ENCODE measurements at regions not wholly inside any gene's neighbourhood (a gene's known extent, or its start where the extent isn't known, plus 50 kb on each side); places are given as distances from the start of the nearest gene placed in this dataset.

DNA sequence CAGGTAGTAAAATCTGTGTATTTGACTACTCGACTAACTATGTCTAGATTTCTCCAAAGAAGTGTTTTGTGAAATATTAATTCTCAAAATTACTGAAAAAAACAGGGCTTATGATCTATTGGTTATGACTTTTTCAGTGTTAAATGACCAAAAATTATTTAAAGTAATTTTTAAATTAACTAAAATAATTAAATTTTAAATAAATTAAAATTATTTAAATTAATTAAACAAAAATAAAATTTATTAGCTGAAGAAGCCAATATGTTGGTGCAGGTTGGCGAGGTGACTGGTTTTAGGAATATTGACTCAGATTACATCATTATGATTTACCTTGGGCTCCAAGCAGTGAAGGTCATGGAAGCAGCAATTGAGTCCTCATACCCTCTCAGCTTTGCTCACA is 483.2 kb downstream of the PTPRC start:
- DNase-seq, result no peak

- DNase-seq, result no peak
These were observed 483.9 kb downstream of the PTPRC start for GRCh38 chr1:199122532-199123311.

GRCh38 chr1:199123615-199124014 is 484.8 kb downstream of the PTPRC start:
- no peak for DNase-seq

GRCh38 chr1:199124351-199124750 is 485.5 kb downstream of the PTPRC start:
- DNase-seq, result no peak

- no peak for DNase-seq
These were observed 490.4 kb downstream of the PTPRC start for GRCh38 chr1:199129247-199129646.

- DNase-seq, result no peak
These were observed 493.2 kb downstream of the PTPRC start for GRCh38 chr1:199132006-199132405.

DNA sequence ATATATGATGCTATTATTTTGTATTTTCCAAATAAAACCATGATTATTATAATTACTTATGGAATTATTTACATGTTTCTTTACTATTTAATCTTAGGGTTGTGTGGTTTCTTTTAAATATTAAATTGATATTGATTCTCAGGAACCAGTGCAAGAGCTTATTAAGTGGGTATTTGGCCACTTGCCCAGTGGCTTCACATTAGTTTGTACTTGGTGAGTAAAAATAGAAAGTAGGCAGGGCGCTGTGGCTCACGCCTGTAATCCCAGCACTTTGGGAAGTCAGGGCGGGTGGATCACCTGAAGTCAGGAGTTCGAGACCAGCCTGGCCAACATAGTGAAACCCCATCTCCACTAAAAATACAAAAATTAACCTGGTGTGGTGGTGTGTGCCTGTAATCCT is 497.1 kb downstream of the PTPRC start:
- DNase-seq, result no peak

GRCh38 chr1:199138061-199138460 is 499.2 kb downstream of the PTPRC start:
- DNase-seq, result no peak

DNA sequence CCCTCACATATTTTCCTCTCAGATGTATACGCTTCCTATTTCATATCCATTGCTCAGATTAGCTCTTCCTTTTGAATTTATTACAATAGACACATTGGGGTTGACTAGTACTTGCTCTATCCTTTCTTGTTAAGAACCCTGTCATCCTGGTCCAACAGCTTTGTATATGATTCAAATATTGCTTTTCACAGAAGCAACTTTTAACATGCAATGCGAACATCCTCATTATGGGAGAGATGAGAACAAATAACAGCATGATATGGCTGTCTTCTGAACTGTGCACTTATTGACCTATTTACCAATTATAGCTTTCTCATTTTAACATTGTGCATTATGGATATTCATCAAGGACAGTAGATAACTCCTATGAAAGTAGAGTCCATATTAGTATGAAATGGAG is 510.8 kb downstream of the PTPRC start:
- DNase-seq, result no peak

GRCh38 chr1:199150756-199151155 is 511.9 kb downstream of the PTPRC start:
- no peak for DNase-seq

DNA sequence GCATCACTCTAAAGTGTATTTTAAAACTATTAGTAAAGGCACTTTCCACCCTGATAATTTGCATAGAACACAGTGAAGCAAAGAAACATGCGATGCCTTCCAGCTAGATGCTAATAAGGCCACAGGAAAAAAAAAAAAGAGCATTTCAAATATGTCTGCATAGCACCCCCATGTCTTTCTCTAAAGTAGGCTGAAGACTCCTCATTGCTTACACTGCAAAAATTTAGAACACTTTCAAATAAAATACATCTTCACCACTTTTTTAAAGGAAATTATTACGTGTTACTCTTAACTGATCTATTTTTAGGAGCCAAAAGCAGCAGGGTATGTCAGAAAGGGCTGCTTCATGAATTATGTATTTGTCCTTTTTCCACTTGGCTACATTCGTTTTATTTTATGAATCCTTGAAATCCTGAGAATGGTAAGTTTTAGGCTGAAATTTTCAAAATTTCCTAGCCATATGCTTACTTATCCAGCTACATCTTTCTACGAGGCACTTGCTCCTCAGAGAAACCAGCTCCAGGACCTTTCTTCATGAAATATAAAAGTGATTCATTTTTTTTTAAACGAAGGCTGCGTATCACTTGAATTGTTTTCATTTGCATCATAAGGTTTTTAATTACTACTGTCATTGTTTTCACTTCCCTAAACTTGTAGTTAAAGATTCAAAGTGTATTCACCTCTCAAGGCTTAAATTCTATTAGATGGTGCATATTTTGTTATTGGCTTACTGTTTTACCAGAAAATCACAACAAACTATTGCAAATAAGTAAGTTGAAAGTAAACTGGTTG is 513.0 kb downstream of the PTPRC start:
- DNase-seq, result no peak

- no peak for DNase-seq
These were observed 513.8 kb downstream of the PTPRC start for GRCh38 chr1:199152676-199153075.

DNA sequence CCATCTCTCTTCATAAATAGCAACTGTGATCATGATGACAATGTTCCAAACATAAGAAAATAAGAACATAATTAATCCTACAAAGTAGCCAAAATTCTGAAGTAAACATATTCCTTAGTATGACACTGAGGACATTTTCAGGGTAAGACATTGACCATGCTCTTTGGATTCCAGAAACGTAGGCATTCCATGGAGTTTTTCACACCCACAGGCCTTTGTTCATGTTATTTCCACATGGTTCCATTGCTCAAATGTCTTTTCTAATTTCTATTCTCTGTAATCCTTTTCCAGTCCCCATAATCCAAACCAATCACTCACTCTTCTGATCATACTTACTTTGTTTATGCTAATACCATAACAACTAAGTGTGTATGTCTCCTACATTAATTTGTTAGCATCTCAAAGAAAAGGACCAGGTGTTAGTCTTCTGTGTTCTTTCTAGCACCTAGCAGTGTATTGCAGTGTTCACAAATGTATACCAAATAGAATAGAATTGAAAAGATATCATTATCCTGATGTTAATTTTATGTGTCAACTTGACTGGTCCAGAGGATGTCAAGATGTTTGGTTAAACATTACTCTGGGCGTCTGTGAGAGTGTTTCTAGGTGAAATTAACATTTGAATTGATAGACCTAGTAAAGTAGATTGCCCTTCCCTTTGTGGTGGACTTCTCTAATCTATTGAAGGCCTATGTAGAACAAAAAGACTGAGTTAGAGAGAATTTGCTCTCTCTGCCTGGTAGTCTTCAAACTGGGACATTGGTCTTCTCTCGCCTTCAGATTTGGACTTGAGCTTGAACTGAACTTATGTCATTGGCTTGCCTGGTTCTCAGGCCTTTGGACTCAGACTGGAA is 516.6 kb downstream of the PTPRC start:
- DNase-seq, result no peak

GRCh38 chr1:199157494-199157893 is 518.7 kb downstream of the PTPRC start:
- no peak for DNase-seq

DNA sequence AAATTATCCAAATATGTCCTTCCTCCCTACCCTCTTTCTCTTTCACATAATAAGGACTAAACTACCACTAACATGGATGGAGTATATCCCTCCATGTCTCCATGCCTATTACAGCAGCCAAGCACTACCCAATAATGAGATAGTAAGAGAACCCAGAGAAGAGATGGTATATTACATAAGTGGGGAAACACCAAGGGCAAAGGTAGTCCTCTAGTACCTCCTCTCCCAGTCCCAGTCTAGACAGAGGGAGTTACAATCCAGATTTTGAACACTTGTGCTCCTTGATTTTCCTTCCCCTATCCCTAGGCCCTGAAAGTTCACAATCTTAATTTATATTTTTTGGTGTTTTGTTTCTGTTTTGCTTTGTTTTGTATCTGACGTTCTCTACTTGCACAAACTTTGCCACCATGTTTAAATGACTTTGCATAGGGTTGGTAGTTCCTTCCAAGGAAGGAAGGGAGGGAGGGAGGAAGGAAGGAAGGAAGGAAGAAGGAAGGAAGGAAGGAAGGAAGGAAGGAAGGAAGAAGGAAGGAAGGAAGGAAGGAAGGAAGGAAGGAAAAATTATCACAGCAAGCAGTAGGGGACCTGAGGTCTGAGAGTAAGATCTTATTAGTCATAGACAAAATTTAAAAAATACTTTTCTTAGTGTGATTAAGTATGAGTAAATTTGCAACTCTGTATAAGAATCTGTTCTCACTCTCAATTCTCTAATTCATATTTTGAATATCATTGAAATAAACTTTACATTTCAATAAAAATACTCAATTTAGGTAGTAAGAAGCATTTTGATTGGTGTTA is 521.9 kb downstream of the PTPRC start:
- DNase-seq, result no peak

DNA sequence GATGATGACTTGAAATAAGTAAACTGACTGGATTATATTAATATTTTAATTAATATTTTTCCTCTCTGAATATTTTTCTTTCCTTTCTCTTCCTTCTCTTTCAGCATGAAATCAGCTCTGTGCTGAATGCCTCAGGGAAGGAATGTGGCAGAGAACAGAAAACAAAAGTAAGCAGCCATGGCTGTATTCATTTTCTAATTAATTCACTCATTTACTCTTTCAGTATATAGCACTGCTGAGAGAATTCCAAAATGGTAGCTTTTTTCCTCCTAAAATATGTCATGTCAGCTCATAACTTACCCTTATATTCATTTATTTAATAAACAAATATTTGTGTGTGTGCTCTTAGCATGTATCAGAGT is 522.5 kb downstream of the PTPRC start:
- DNase-seq, result no peak

DNA sequence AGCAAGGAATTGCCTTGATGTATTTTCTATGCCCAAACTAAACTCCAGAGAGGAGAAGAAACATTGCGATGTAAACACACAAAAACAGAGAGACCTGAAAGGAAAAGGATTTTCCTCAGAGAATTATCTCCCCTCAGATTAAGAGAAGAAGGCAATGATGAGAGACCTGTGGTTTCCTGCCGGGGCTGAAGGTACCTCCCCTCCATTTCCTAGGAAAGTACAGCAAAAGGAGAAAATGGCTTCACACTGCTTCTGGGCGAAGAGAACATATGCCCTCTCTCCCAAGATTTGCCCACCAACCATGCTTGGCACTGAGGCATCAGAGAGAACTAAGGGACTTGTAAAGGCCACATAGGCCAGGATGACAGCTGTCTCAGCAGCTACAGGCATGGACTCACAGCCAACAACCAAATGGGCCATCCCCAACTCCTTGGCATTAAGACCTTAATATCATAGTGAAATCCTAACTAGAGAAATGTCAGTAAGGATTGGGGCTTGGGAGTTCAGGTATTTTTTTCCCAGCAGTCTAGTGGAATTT is 523.0 kb downstream of the PTPRC start:
- DNase-seq, result no peak

- DNase-seq, result no peak
These were observed 524.4 kb downstream of the PTPRC start for GRCh38 chr1:199163267-199163666.

DNA sequence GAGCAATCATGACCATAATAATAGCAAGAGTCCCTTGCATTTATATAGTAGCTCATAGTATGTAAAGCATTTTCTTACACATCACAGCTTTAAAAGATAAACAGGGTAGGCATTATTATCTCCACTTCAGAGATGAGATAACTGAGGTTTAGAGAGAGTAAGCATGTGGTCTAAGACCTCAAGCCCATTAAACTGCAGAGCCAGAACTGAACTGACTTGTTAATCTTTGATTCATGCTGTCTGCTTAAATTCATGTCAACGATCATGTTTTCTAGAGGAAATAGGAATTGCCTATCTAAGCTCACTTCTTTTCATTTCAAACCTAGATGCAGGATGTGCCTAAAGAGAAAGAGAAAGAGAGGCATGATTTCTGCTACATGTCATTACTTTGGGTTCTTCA is 524.8 kb downstream of the PTPRC start:
- no peak for DNase-seq

DNA sequence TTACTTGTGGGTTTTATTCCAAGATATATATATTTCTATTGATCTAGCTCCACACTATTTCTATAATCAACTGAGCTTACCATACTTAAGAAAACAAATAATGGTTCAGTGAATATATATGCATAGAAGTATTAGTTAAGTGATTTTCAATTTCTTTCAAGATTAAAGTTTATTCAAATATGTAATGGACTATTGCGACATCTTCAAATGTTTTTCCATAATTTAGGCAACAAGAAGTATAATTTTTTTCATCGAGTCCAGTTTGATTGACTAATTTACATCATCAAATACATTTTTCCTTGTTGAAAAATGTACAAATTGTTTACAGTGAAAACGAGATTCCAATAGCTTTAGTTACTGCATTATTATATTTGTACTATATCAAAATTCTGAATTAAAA is 528.6 kb downstream of the PTPRC start:
- DNase-seq, result no peak

GRCh38 chr1:199168888-199169585 is 530.2 kb downstream of the PTPRC start:
- DNase-seq, result no peak

- DNase-seq, result no peak
These were observed 531.9 kb downstream of the PTPRC start for GRCh38 chr1:199170711-199171110.

Measured in midbrain (tissue), 1 donor.